ENCODE measurements at regions not wholly inside any gene's neighbourhood (a gene's known extent, or its start where the extent isn't known, plus 50 kb on each side); places are given as distances from the start of the nearest gene placed in this dataset.
"Not testable (repeated sequence)": the region's sequence is repeated elsewhere in the genome, so short reads cannot be mapped to it uniquely, and the experiment has no call there.

- no peak for DNase-seq
Observed at GRCh38 chr2:143994961-143995360, 525.0 kb downstream of the ZEB2 start.

GRCh38 chr2:143991596-143991995, 528.3 kb downstream of the ZEB2 start:
- DNase-seq = not testable (repeated sequence)

GRCh38 chr2:143988082-143988481, 531.8 kb downstream of the ZEB2 start:
- no peak for DNase-seq

GRCh38 chr2:143981428-143981827, 538.5 kb downstream of the ZEB2 start:
- DNase-seq = no peak

- DNase-seq = no peak
Observed at GRCh38 chr2:143977356-143977755, 542.6 kb downstream of the ZEB2 start.

GRCh38 chr2:143975216-143975615, 544.7 kb downstream of the ZEB2 start:
- no peak for DNase-seq

- DNase-seq = no peak
Observed at GRCh38 chr2:143974262-143974661, 545.7 kb downstream of the ZEB2 start.

- DNase-seq = no peak
Observed at GRCh38 chr2:143968860-143969259, 551.1 kb downstream of the ZEB2 start.

- no peak for DNase-seq
Observed at GRCh38 chr2:143968360-143968759, 551.6 kb downstream of the ZEB2 start.

GRCh38 chr2:143965493-143966164, 554.3 kb downstream of the ZEB2 start:
- no peak for DNase-seq

GRCh38 chr2:143964891-143965290, 555.0 kb downstream of the ZEB2 start:
- DNase-seq = no peak

- no peak for DNase-seq
Observed at GRCh38 chr2:143960177-143960576, 559.7 kb downstream of the ZEB2 start.

GRCh38 chr2:143957321-143957720, 562.6 kb downstream of the ZEB2 start:
- no peak for DNase-seq

- no peak for DNase-seq
Observed at GRCh38 chr2:143955401-143956065, 564.4 kb downstream of the ZEB2 start.

- DNase-seq = no peak
Observed at GRCh38 chr2:143954844-143955243, 565.1 kb downstream of the ZEB2 start.

- DNase-seq = no peak
Observed at GRCh38 chr2:143954186-143954585, 565.7 kb downstream of the ZEB2 start.

GRCh38 chr2:143953451-143954030, 566.4 kb downstream of the ZEB2 start:
- DNase-seq = no peak

- no peak for DNase-seq
Observed at GRCh38 chr2:143952536-143952935, 567.4 kb downstream of the ZEB2 start.

- DNase-seq = no peak
Observed at GRCh38 chr2:143950704-143951103, 569.2 kb downstream of the ZEB2 start.

GRCh38 chr2:143949121-143949848, 570.6 kb downstream of the ZEB2 start:
- no peak for DNase-seq

GRCh38 chr2:143948710-143949109, 571.2 kb downstream of the ZEB2 start:
- DNase-seq = no peak

- DNase-seq = no peak
Observed at GRCh38 chr2:143946436-143947391, 573.2 kb downstream of the ZEB2 start.

GRCh38 chr2:143942486-143942885, 577.4 kb downstream of the ZEB2 start:
- no peak for DNase-seq
